Upper lobe of left lung (tissue), 4 donors: ENCODE measurements at regions not wholly inside any gene's neighbourhood (a gene's known extent, or its start where the extent isn't known, plus 50 kb on each side); places are given as distances from the start of the nearest gene placed in this dataset.

Source experiments
- CTCF ChIP-seq, 6 experiments: fragments of 450-650 bp in 4 of 6; fragments of 200-600 bp in 2 of 6; sonication (generic) in 2 of 6; IDR thresholded peaks; one replicate each; pipeline ENCODE4 v1.5.1; 2016 to 2019; ENCODE audit warnings: antibody characterized with exemption in 6 of 6
- EP300 ChIP-seq, 4 donors: sonication (generic); formaldehyde crosslinking; IDR thresholded peaks; one replicate each; pipeline ENCODE4 v1.5.1; 2017; ENCODE audit warnings: antibody characterized with exemption in 4 of 4, control low read depth in 2 of 4
- POLR2A ChIP-seq, 4 donors: fragments of 450-650 bp; IDR thresholded peaks; one replicate each; pipeline ENCODE4 v1.5.1; 2016 to 2017; ENCODE audit warnings: antibody characterized with exemption in 4 of 4, mild to moderate bottlenecking in 2 of 4
- POLR2AphosphoS5 ChIP-seq, 2 donors: sonication (generic); formaldehyde crosslinking; IDR thresholded peaks; one replicate each; pipeline ENCODE4 v1.5.1; 2017; ENCODE audit warnings: antibody characterized with exemption in 2 of 2

GRCh38 chr2:67877301-67877700 lies 185.5 kb downstream of the C1D start:
- TF ChIP-seq CTCF (IDR thresholded peaks at IDR 0.05) (no peak), EP300 (IDR thresholded peaks at IDR 0.05) (no peak), POLR2AphosphoS5 (IDR thresholded peaks at IDR 0.05) (no peak), POLR2A (IDR thresholded peaks at IDR 0.05) (no peak)
